ENCODE measurements at regions not wholly inside any gene's neighbourhood (a gene's known extent, or its start where the extent isn't known, plus 50 kb on each side); places are given as distances from the start of the nearest gene placed in this dataset.

- TF ChIP-seq, protein P1, sequence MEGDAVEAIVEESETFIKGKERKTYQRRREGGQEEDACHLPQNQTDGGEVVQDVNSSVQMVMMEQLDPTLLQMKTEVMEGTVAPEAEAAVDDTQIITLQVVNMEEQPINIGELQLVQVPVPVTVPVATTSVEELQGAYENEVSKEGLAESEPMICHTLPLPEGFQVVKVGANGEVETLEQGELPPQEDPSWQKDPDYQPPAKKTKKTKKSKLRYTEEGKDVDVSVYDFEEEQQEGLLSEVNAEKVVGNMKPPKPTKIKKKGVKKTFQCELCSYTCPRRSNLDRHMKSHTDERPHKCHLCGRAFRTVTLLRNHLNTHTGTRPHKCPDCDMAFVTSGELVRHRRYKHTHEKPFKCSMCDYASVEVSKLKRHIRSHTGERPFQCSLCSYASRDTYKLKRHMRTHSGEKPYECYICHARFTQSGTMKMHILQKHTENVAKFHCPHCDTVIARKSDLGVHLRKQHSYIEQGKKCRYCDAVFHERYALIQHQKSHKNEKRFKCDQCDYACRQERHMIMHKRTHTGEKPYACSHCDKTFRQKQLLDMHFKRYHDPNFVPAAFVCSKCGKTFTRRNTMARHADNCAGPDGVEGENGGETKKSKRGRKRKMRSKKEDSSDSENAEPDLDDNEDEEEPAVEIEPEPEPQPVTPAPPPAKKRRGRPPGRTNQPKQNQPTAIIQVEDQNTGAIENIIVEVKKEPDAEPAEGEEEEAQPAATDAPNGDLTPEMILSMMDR (IDR thresholded peaks at IDR 0.05 in 4 of 5, conservative IDR thresholded peaks at IDR 0.05 in 1 of 5), result no peak
- no peak for TF ChIP-seq POLR2A (IDR thresholded peaks at IDR 0.05)
These were observed 125.5 kb upstream of the SMIM21 start for GRCh38 chr18:75553021-75553420.
